ENCODE measurements at regions not wholly inside any gene's neighbourhood (a gene's known extent, or its start where the extent isn't known, plus 50 kb on each side); places are given as distances from the start of the nearest gene placed in this dataset.

- no peak for DNase-seq (ENCODE audit: low spot score)
- H3K4me3 ChIP-seq, result no peak overlapping the region
- no peak for TF ChIP-seq CTCF (IDR thresholded peaks at IDR 0.05)
Observed at GRCh38 chr4:34269613-34270012, 1974.7 kb downstream of the ARAP2 start.

GRCh38 chr4:34271479-34272355 lies 1972.6 kb downstream of the ARAP2 start:
- TF ChIP-seq CTCF (IDR thresholded peaks at IDR 0.05), result no peak
- DNase-seq (ENCODE audit: low spot score), result no peak
- H3K27ac ChIP-seq, result no peak overlapping the region
- no peak overlapping the region for H3K4me3 ChIP-seq

More at GRCh38 chr4:34269613-34270012, 1974.7 kb downstream of the ARAP2 start:
- no peak overlapping the region for H3K27ac ChIP-seq

GRCh38 chr4:34279011-34279410 lies 1965.3 kb downstream of the ARAP2 start:
- TF ChIP-seq CTCF (IDR thresholded peaks at IDR 0.05), result no peak
- H3K27ac ChIP-seq, result no peak overlapping the region
- H3K4me3 ChIP-seq, result no peak overlapping the region
- DNase-seq (ENCODE audit: low spot score), result no peak

- Histone ChIP-seq H3K4me3 (no peak overlapping the region), H3K27ac (no peak overlapping the region)
- no peak for DNase-seq (ENCODE audit: low spot score)
- no peak for TF ChIP-seq CTCF (IDR thresholded peaks at IDR 0.05)
Observed at GRCh38 chr4:34280131-34280530, 1964.2 kb downstream of the ARAP2 start.

GRCh38 chr4:34281826-34282225 lies 1962.5 kb downstream of the ARAP2 start:
- Histone ChIP-seq H3K27ac (no peak overlapping the region), H3K4me3 (no peak overlapping the region)
- DNase-seq (ENCODE audit: low spot score), result no peak
- TF ChIP-seq CTCF (IDR thresholded peaks at IDR 0.05), result no peak

GRCh38 chr4:34289489-34289888 lies 1954.8 kb downstream of the ARAP2 start:
- Histone ChIP-seq H3K27ac (no peak overlapping the region), H3K4me3 (no peak overlapping the region)
- no peak for TF ChIP-seq CTCF (IDR thresholded peaks at IDR 0.05)
- DNase-seq (ENCODE audit: low spot score), result no peak

- no peak for TF ChIP-seq CTCF (IDR thresholded peaks at IDR 0.05)
- Histone ChIP-seq H3K4me3 (no peak overlapping the region), H3K27ac (no peak overlapping the region)
- no peak for DNase-seq (ENCODE audit: low spot score)
Observed at GRCh38 chr4:34289962-34290361, 1954.4 kb downstream of the ARAP2 start.
